ENCODE measurements at regions not wholly inside any gene's neighbourhood (a gene's known extent, or its start where the extent isn't known, plus 50 kb on each side); places are given as distances from the start of the nearest gene placed in this dataset.
A peak's percentile ranks its signal among the peaks of the same experiment; 100 is the strongest.

- Histone ChIP-seq H3K9me3 (ENCODE audit: control insufficient read depth in 2 of 2, low read length in 2 of 2) (no peaks in the 10 kb centered on the region), H3K9ac (ENCODE audit: low read length in 2 of 2) (peak overlapping the region in 1 of 2 donors; percentile 9), H3K27ac (ENCODE audit: low read length) (no peak overlapping the region), H3K27me3 (ENCODE audit: control insufficient read depth in 1 of 2, insufficient read depth in 2 of 2, low read length in 2 of 2) (peaks cover 0 to 2% of the 10 kb centered on the region in 2 donors), H3K4me1 (ENCODE audit: control insufficient read depth, insufficient read depth, low read length) (peaks cover 15% of the 10 kb centered on the region), H3K36me3 (ENCODE audit: control insufficient read depth in 2 of 2, insufficient read depth in 2 of 2, low read length in 2 of 2) (no peaks in the 10 kb centered on the region), H3K4me3 (ENCODE audit: low read length in 2 of 2) (peak overlapping the region; percentile 74 to 78)
Measured at GRCh38 chr3:28575746-28576613, 227.4 kb upstream of the AZI2 start.

- Histone ChIP-seq H3K4me3 (ENCODE audit: low read length in 2 of 2) (peak overlapping the region; percentile 59 to 74), H3K27me3 (ENCODE audit: control insufficient read depth in 1 of 2, insufficient read depth in 2 of 2, low read length in 2 of 2) (peaks cover 0 to 2% of the 10 kb centered on the region in 2 donors), H3K9ac (ENCODE audit: low read length in 2 of 2) (no peak overlapping the region), H3K4me1 (ENCODE audit: control insufficient read depth, insufficient read depth, low read length) (peaks cover 15% of the 10 kb centered on the region), H3K9me3 (ENCODE audit: control insufficient read depth in 2 of 2, low read length in 2 of 2) (no peaks in the 10 kb centered on the region), H3K36me3 (ENCODE audit: control insufficient read depth in 2 of 2, insufficient read depth in 2 of 2, low read length in 2 of 2) (no peaks in the 10 kb centered on the region), H3K27ac (ENCODE audit: low read length) (no peak overlapping the region)
Measured at GRCh38 chr3:28576614-28577200, 228.1 kb upstream of the AZI2 start.

GRCh38 chr3:28577941-28578500 lies 229.4 kb upstream of the AZI2 start:
- Histone ChIP-seq H3K27ac (ENCODE audit: low read length) (no peak overlapping the region), H3K27me3 (ENCODE audit: control insufficient read depth in 1 of 2, insufficient read depth in 2 of 2, low read length in 2 of 2) (peaks cover 0 to 2% of the 10 kb centered on the region in 2 donors), H3K4me1 (ENCODE audit: control insufficient read depth, insufficient read depth, low read length) (peaks cover 15% of the 10 kb centered on the region), H3K4me3 (ENCODE audit: low read length in 2 of 2) (no peak overlapping the region), H3K9ac (ENCODE audit: low read length in 2 of 2) (no peak overlapping the region), H3K36me3 (ENCODE audit: control insufficient read depth in 2 of 2, insufficient read depth in 2 of 2, low read length in 2 of 2) (no peaks in the 10 kb centered on the region), H3K9me3 (ENCODE audit: control insufficient read depth in 2 of 2, low read length in 2 of 2) (no peaks in the 10 kb centered on the region)

GRCh38 chr3:28586325-28586724 lies 237.7 kb upstream of the AZI2 start:
- no peaks in the 10 kb centered on the region for H3K36me3 ChIP-seq (ENCODE audit: control insufficient read depth in 2 of 2, insufficient read depth in 2 of 2, low read length in 2 of 2)
- no peaks in the 10 kb centered on the region for H3K27me3 ChIP-seq (ENCODE audit: control insufficient read depth in 1 of 2, insufficient read depth in 2 of 2, low read length in 2 of 2)
- no peak overlapping the region for H3K9ac ChIP-seq (ENCODE audit: low read length in 2 of 2)
- no peaks in the 10 kb centered on the region for H3K9me3 ChIP-seq (ENCODE audit: control insufficient read depth in 2 of 2, low read length in 2 of 2)
- H3K4me3 ChIP-seq (ENCODE audit: low read length in 2 of 2), result no peak overlapping the region
- H3K27ac ChIP-seq (ENCODE audit: low read length), result no peak overlapping the region
- no peaks in the 10 kb centered on the region for H3K4me1 ChIP-seq (ENCODE audit: control insufficient read depth, insufficient read depth, low read length)

- H3K36me3 ChIP-seq (ENCODE audit: control insufficient read depth in 2 of 2, insufficient read depth in 2 of 2, low read length in 2 of 2), result no peaks in the 10 kb centered on the region
- H3K27ac ChIP-seq (ENCODE audit: low read length), result no peak overlapping the region
- no peak overlapping the region for H3K4me3 ChIP-seq (ENCODE audit: low read length in 2 of 2)
- H3K9ac ChIP-seq (ENCODE audit: low read length in 2 of 2), result no peak overlapping the region
- no peaks in the 10 kb centered on the region for H3K4me1 ChIP-seq (ENCODE audit: control insufficient read depth, insufficient read depth, low read length)
- no peaks in the 10 kb centered on the region for H3K27me3 ChIP-seq (ENCODE audit: control insufficient read depth in 1 of 2, insufficient read depth in 2 of 2, low read length in 2 of 2)
- H3K9me3 ChIP-seq (ENCODE audit: control insufficient read depth in 2 of 2, low read length in 2 of 2), result no peaks in the 10 kb centered on the region
Measured at GRCh38 chr3:28587723-28588122, 239.1 kb upstream of the AZI2 start.

GRCh38 chr3:28590216-28590615 lies 241.6 kb upstream of the AZI2 start:
- Histone ChIP-seq H3K27ac (ENCODE audit: low read length) (no peak overlapping the region), H3K4me3 (ENCODE audit: low read length in 2 of 2) (no peak overlapping the region), H3K4me1 (ENCODE audit: control insufficient read depth, insufficient read depth, low read length) (no peaks in the 10 kb centered on the region), H3K36me3 (ENCODE audit: control insufficient read depth in 2 of 2, insufficient read depth in 2 of 2, low read length in 2 of 2) (no peaks in the 10 kb centered on the region), H3K9me3 (ENCODE audit: control insufficient read depth in 2 of 2, low read length in 2 of 2) (no peaks in the 10 kb centered on the region), H3K9ac (ENCODE audit: low read length in 2 of 2) (no peak overlapping the region), H3K27me3 (ENCODE audit: control insufficient read depth in 1 of 2, insufficient read depth in 2 of 2, low read length in 2 of 2) (no peaks in the 10 kb centered on the region)

GRCh38 chr3:28590860-28591259 lies 242.2 kb upstream of the AZI2 start:
- H3K9me3 ChIP-seq (ENCODE audit: control insufficient read depth in 2 of 2, low read length in 2 of 2), result no peaks in the 10 kb centered on the region
- no peaks in the 10 kb centered on the region for H3K4me1 ChIP-seq (ENCODE audit: control insufficient read depth, insufficient read depth, low read length)
- no peaks in the 10 kb centered on the region for H3K36me3 ChIP-seq (ENCODE audit: control insufficient read depth in 2 of 2, insufficient read depth in 2 of 2, low read length in 2 of 2)
- H3K27me3 ChIP-seq (ENCODE audit: control insufficient read depth in 1 of 2, insufficient read depth in 2 of 2, low read length in 2 of 2), result no peaks in the 10 kb centered on the region
- no peak overlapping the region for H3K4me3 ChIP-seq (ENCODE audit: low read length in 2 of 2)
- H3K27ac ChIP-seq (ENCODE audit: low read length), result no peak overlapping the region
- H3K9ac ChIP-seq (ENCODE audit: low read length in 2 of 2), result no peak overlapping the region

- H3K4me1 ChIP-seq (ENCODE audit: control insufficient read depth, insufficient read depth, low read length), result no peaks in the 10 kb centered on the region
- H3K36me3 ChIP-seq (ENCODE audit: control insufficient read depth in 2 of 2, insufficient read depth in 2 of 2, low read length in 2 of 2), result no peaks in the 10 kb centered on the region
- no peak overlapping the region for H3K4me3 ChIP-seq (ENCODE audit: low read length in 2 of 2)
- H3K27ac ChIP-seq (ENCODE audit: low read length), result no peak overlapping the region
- H3K9me3 ChIP-seq (ENCODE audit: control insufficient read depth in 2 of 2, low read length in 2 of 2), result no peaks in the 10 kb centered on the region
- no peaks in the 10 kb centered on the region for H3K27me3 ChIP-seq (ENCODE audit: control insufficient read depth in 1 of 2, insufficient read depth in 2 of 2, low read length in 2 of 2)
- H3K9ac ChIP-seq (ENCODE audit: low read length in 2 of 2), result no peak overlapping the region
Measured at GRCh38 chr3:28595372-28595771, 246.7 kb upstream of the AZI2 start.

GRCh38 chr3:28597452-28597851 lies 248.8 kb upstream of the AZI2 start:
- Histone ChIP-seq H3K9ac (ENCODE audit: low read length in 2 of 2) (no peak overlapping the region), H3K27ac (ENCODE audit: low read length) (no peak overlapping the region), H3K9me3 (ENCODE audit: control insufficient read depth in 2 of 2, low read length in 2 of 2) (no peaks in the 10 kb centered on the region), H3K36me3 (ENCODE audit: control insufficient read depth in 2 of 2, insufficient read depth in 2 of 2, low read length in 2 of 2) (no peaks in the 10 kb centered on the region), H3K4me3 (ENCODE audit: low read length in 2 of 2) (no peak overlapping the region), H3K4me1 (ENCODE audit: control insufficient read depth, insufficient read depth, low read length) (no peaks in the 10 kb centered on the region), H3K27me3 (ENCODE audit: control insufficient read depth in 1 of 2, insufficient read depth in 2 of 2, low read length in 2 of 2) (no peaks in the 10 kb centered on the region)

- H3K4me1 ChIP-seq (ENCODE audit: control insufficient read depth, insufficient read depth, low read length), result no peaks in the 10 kb centered on the region
- H3K4me3 ChIP-seq (ENCODE audit: low read length in 2 of 2), result no peak overlapping the region
- H3K9ac ChIP-seq (ENCODE audit: low read length in 2 of 2), result no peak overlapping the region
- no peak overlapping the region for H3K27ac ChIP-seq (ENCODE audit: low read length)
- H3K27me3 ChIP-seq (ENCODE audit: control insufficient read depth in 1 of 2, insufficient read depth in 2 of 2, low read length in 2 of 2), result no peaks in the 10 kb centered on the region
- no peaks in the 10 kb centered on the region for H3K9me3 ChIP-seq (ENCODE audit: control insufficient read depth in 2 of 2, low read length in 2 of 2)
- no peaks in the 10 kb centered on the region for H3K36me3 ChIP-seq (ENCODE audit: control insufficient read depth in 2 of 2, insufficient read depth in 2 of 2, low read length in 2 of 2)
Measured at GRCh38 chr3:28598165-28598564, 249.5 kb upstream of the AZI2 start.

GRCh38 chr3:28601291-28601690 lies 252.7 kb upstream of the AZI2 start:
- H3K9ac ChIP-seq (ENCODE audit: low read length in 2 of 2), result no peak overlapping the region

More at GRCh38 chr3:28601291-28601690, 252.7 kb upstream of the AZI2 start:
- H3K4me1 ChIP-seq (ENCODE audit: control insufficient read depth, insufficient read depth, low read length), result no peaks in the 10 kb centered on the region
- no peaks in the 10 kb centered on the region for H3K36me3 ChIP-seq (ENCODE audit: control insufficient read depth in 2 of 2, insufficient read depth in 2 of 2, low read length in 2 of 2)
- no peak overlapping the region for H3K4me3 ChIP-seq (ENCODE audit: low read length in 2 of 2)
- no peaks in the 10 kb centered on the region for H3K9me3 ChIP-seq (ENCODE audit: control insufficient read depth in 2 of 2, low read length in 2 of 2)
- H3K27me3 ChIP-seq (ENCODE audit: control insufficient read depth in 1 of 2, insufficient read depth in 2 of 2, low read length in 2 of 2), result no peaks in the 10 kb centered on the region
- H3K27ac ChIP-seq (ENCODE audit: low read length), result no peak overlapping the region

Measured in stomach smooth muscle (tissue), 2 donors.